Stimulated activated CD4-positive, alpha-beta T cell treated with anti-CD3 and anti-CD28 coated beads, Interleukin-4, amount 100 ng/mL, for 24 hours (primary cell): ENCODE measurements at regions not wholly inside any gene's neighbourhood (a gene's known extent, or its start where the extent isn't known, plus 50 kb on each side); places are given as distances from the start of the nearest gene placed in this dataset.

Experiments used
- DNase-seq: peaks from one replicate; pipeline ENCODE4 v3.0.0-alpha.2; 2020

DNA sequence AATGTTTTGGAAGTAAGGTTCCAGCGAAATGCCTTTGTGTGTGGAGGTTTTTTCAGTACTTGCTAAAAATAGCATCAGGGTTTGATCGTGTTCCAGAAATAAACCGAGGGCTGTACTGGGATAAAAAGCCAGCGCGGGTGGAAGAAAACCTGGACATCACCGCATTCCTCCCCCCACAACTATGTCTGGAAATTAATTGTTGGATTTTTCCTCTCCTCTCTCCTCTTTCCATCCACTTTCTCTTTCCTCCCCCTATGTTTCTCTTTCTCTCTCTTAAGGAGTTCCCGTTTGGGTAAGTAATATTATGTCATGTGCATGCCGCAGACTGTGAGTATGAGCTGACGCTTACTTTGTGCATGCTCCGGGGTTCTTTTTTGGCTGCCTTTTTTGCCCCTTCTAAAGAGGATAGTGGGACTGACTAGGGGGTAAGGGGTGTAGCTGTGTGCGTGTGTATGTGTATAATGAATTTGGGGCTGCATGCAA is 104.2 kb upstream of the HSD17B12 start:
- DNase-seq: no peak

- peak; percentile 19 for DNase-seq
These were observed 103.6 kb upstream of the HSD17B12 start for GRCh38 chr11:43576803-43577521.

DNA sequence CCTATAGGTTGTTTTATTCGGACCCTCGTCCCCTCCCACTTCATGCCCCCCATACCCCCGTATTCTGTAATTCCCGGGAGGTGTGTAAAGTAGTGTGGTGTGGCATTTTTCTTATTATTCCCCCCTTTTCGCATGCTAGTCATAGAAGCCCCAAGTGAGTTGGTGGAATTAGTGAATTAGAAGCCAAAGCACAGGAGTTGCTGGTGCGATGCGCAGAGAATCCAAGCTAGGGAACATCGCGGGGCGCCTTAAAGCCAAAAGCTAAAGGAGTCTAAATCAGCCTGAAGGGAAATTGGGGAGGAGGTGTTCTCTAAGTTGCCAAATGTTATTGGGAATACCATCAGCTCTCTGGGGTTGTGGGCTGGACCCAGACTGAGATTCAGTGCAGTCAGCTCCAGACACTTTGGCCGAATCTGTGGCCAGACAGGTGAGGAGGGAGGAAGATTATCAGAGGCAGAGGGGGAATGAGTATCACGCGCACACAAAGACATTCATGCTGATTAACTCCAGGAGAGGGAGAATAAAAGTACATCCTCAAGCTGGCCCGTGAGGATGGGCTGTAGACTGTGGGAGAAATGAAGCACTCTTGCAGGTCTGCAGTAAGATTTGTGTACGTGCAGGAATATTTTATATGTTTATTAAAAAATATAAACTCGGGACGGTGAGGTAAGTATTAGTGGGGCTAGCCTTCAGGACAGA is 102.8 kb upstream of the HSD17B12 start:
- DNase-seq: no peak

GRCh38 chr11:43578346-43579170 is 102.0 kb upstream of the HSD17B12 start:
- DNase-seq: no peak

- DNase-seq: peak; percentile 40
These were observed 101.2 kb upstream of the HSD17B12 start for GRCh38 chr11:43579171-43579918.

DNA sequence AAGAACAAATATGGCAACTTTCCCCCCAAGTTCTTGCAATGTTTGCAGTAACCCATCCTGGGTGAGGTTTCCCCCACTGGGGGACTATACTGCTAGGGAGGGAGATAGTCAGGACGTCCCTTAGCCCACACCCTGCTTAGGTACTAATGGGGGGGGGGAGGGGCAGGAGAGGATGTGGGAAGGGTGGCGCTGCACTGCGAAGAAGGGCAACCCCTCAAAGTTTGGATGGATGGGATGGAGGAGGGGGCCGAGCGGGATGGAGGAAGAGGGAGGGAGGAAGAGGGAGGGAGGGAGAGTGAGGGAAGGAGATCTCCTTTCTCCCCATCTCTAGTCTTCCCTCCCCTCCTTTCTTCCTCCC is 100.6 kb upstream of the HSD17B12 start:
- no peak for DNase-seq

DNA sequence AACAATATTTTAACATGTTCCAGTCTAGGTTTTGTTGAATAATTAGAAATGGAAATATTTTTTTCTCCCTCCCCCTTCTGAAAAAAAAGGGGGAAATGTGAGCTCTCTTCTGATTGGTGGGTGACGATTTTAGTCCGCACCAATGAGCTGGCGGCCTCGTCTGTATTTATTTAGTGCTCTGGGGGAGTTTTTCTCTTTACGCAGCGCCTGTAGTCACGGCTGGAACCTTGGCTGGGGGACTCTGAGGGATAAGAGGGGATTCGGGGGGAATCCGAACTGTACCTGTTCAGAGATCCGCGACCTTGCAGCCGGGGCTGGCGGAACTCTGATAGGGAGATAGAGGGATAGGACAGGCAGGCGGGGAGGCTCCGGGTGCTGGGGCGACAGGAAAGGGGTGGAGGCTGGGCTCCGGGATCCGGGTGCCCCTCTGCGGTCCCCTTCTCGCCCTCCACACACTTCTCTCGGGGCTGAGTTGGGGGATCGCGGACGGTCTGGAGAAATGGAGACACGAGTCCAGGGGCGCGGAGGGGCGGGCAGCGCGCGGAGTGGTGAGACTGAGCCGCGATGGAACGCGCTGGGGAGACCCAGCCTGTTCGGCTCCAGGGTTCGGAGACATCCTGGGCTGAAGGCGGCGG is 99.7 kb upstream of the HSD17B12 start:
- DNase-seq: no peak

DNA sequence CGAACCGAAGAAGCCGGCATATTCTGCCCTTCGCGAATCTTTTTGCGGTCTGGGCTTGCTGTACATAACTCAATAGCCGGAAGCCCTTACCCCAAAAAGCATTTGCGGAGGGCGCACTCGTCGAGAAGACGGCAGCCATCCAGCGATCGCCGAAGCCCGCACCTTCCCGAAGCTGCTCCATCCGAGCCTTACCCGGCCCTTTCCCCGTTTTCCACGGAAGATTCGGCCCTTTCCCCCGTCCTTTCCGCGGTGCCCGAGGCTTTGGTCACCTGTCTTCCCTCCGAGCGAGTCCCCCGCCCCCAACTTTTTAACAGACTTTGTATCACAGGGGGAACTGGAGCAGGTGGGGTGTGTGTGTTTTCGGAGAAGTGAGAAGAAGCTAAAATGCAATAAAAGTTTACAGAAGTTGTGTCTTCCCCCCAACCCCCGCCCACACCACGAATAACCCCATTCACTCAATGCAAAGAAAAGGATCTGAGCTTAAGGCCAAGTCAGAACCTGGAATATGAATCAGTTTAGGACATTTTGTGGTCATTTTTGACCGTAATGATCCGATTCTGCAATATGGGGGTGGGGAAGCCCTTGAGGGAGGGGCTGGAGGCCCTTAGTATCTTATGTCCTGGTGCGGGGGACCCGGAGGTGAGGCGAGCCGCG is 99.0 kb upstream of the HSD17B12 start:
- no peak for DNase-seq

- DNase-seq: no peak
These were observed 98.3 kb upstream of the HSD17B12 start for GRCh38 chr11:43582024-43582862.

- no peak for DNase-seq
These were observed 97.6 kb upstream of the HSD17B12 start for GRCh38 chr11:43582863-43583462.

DNA sequence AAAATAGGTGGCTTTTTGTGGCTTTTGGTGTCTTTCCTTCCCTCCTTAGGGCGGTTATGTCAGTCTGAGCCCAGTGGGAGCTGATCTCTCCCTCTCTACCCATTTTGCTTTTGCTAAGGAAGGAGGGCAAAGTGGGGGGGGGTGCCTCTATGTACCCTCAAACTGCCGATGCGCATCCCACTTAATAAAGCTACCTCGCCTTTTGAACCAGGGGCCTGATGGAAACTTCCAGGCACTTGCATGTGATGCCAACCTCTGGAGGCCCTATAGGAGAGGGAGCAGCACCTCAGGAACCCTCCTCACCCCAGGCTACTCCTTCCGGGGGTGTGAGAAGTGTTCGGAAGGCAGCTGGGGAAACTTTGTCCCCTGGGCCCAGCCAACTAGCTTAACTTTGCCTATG is 97.0 kb upstream of the HSD17B12 start:
- DNase-seq: no peak

GRCh38 chr11:43585877-43586608 is 94.5 kb upstream of the HSD17B12 start:
- no peak for DNase-seq

DNA sequence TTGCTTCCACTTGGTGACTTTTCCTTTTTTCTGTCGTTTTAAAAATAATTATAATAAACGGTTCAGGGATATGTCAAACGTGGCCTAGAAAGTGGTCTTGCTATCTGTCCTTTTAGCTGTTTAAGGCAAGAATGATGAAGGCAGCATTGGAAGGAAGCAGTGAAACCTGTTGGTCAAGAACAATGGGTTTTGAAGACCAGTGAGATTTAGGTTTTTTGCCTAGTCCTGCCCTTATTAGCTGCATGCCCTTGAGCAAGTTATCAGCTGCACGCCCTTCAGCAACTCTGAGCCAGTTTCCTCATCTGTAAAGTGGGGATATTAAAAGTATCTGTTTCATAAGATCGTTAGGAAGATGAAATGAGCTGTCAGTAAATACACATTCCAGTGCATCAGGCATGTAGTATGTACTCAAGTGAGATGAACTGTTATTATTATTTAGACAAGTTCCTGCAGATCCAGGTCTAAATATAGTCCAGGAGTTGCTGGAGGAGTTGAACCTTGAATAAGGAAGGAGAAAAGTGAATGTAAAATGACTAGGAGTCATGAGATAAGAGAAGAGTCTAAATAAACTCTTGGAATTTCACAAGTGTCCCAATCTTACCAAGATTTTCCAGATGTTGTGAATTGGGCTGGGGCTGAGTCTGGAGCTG is 90.8 kb upstream of the HSD17B12 start:
- no peak for DNase-seq

DNA sequence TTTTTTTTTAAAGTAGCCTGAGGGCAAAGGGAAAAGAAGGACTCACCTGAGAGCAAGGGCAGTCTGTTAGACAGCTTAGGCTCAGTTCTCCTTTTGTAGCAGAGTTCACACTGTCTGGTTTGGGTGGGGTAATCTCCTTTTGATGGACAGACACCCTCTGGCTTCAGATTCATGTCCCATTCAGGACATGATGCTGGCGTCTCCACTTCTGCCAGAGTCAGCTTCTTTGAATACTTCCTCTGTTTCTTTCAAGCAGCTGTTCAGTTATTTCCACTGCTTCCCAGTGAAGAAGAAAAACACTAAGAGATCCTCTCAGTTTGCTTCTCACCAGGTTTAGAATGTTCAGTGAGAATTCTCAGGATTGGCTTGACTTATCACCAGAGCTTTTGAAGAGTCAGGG is 79.0 kb upstream of the HSD17B12 start:
- DNase-seq: no peak

DNA sequence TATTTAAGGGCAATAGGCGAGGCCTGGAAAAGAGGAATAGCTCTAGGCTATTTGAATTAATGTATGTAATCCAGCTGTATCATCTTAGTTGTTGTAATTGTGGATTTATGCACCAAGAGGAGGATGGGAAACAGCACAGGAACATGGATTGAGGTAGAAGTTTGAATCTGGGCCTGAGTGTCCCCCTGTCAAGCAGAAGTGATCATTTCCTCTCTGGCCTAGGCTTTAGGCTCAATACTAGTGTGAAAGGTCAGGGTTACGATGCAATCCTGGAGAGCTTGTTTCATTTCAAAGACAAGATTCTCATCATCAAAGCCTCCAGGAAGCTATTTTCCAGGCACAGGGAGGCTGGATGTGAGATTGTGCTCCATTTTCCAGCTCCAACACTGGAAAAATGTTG is 77.9 kb upstream of the HSD17B12 start:
- DNase-seq: no peak

DNA sequence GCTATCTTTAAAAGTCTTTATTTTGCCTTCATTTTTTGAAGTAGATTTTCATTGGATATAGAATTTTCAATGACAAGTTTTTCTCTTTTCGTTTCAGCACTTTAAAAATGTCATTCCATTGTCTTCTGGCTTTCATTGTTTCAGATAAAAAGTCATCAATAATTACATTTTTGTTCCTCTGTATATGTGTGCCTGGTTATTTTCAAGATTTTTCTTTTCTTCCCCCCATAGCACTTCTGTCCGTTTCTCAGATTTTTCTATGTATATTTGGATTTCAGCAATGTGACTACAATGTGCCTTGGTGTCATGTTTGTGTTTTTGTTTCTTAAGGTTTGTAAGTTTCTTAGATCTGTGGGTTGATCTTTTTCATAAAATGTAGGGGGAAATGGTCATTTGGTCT is 66.3 kb upstream of the HSD17B12 start:
- no peak for DNase-seq

- DNase-seq: no peak
These were observed 60.6 kb upstream of the HSD17B12 start for GRCh38 chr11:43619863-43620505.

DNA sequence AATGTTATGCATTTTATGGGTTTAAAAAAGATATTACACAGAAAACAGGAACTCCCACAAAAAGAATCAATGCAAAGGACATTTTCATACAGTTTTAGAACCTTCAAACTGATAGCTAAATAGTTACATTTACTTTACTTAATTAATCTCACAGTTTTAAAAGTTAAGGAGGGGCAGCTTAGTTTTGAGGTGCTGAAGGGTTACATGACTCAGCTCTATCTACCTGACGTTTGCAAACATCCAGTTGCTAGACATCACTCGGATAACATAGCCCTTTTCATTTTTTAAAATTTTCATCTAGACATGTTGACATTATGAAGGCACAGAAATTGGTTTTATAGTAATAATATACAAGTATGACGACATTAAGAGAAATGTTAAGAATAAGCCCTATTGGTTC is 53.7 kb upstream of the HSD17B12 start:
- DNase-seq: no peak
